ENCODE measurements at regions not wholly inside any gene's neighbourhood (a gene's known extent, or its start where the extent isn't known, plus 50 kb on each side); places are given as distances from the start of the nearest gene placed in this dataset.

GRCh38 chr18:50492097-50492496 is 67.8 kb upstream of the MAPK4 start:
- DNase-seq, result no peak

- no peak for DNase-seq
Measured at GRCh38 chr18:50494569-50494968, 65.3 kb upstream of the MAPK4 start.

DNA sequence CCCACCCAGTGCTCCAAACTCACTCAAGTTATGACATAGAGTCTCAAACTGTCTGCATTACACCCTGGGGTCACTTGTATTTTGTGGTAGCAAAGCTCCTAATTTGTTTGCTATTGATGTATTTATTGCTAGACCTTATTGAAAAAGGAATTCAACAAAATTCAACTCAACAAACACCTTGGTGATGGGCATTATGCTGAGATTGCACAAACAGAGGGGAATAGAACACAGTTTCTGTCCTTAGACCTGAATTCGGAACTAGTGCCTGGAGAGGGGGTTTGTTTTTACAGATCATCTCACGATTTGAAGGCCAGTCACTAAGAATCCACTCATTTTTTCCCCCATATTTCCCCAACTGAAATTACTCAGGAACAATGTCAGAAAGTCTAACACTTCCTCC is 53.5 kb upstream of the MAPK4 start:
- no peak for DNase-seq

DNA sequence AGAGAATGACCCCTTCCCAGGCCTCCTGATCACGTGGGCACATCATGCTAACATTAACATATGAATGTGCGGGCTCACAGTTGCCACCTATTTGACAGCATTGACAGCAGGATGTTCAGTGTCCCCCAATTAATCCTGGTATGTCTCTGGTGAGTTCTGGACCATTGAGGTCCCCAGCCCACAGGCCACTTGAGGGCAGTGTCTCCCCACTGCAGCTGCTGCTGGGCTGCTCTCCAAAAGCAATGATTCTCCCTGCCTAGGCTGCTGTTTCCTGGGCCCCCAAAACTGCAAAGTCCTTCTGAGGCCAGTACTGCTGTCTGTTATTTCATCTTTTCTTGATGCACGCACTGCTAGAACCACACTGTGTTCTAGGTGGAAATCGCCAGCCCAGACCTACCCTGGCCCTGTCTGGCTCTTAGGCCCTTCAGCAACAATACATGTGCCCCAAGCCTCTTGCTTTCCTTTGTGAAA is 52.7 kb upstream of the MAPK4 start:
- DNase-seq, result peak; percentile 32

DNA sequence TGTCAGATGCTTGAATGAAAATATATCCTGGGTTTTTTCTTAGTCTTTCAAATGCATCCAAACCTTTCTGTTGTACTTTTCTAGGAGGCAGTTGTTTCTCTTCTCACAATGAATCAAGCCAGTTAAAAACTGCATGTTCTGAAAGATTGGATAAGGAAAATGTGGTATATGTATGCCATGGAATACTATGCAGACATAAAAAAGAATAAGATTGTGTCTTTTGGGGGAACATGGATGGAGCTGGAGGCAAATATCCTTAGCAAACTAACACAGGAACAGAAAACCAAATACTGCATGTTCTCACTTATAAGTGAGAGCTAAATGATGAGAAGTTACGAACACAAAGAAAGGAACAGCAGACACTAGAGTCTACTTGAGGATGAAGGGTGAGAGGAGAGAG is 51.7 kb upstream of the MAPK4 start:
- DNase-seq, result no peak

DNA sequence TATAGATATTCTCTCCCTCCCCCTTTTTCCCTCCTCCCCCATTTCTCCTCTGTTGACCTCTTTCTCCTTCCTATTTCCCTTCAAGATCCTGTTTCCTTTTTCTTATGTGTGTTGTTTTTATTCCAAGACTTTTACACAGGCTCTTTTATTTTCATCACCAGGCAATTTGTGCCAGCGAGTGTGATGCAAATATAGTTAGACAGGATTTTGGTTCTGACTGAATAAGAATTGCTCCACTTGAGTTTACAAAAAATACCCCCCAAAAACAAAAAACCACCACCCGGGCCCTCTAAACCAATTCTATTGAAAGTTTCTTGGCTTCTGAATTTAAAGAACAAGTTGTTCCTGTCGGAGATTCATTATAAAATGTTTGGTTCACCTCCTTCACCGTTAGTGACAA is 50.9 kb upstream of the MAPK4 start:
- no peak for DNase-seq

Data from NCI-H1417 treated with DMSO at 0.1 percent for 48 hours (cell line).